Fibroblast of lung (primary cell): ENCODE measurements at regions not wholly inside any gene's neighbourhood (a gene's known extent, or its start where the extent isn't known, plus 50 kb on each side); places are given as distances from the start of the nearest gene placed in this dataset.

ENCODE experiments used
- DNase-seq, 2 donors: peaks; one replicate each; pipeline versions ENCODE4 v3.0.0 to v3.0.0-alpha.2; 2010; ENCODE audit warnings: low read depth in 2 of 2
- H2AFZ ChIP-seq: 2 replicates; pipeline ENCODE4 v1.5.1; 2012; ENCODE audit warnings: low read length, control low read depth, inconsistent platforms
- H3K27ac ChIP-seq: 2 replicates; pipeline ENCODE4 v1.5.1; 2011; ENCODE audit warnings: low read length, control low read depth; ENCODE audit not compliant: insufficient read depth
- H3K27me3 ChIP-seq: 2 replicates; pipeline ENCODE4 v1.5.1; 2011; ENCODE audit warnings: mild to moderate bottlenecking, low read length; ENCODE audit not compliant: control insufficient read depth, insufficient read depth
- H3K36me3 ChIP-seq: 2 replicates; pipeline ENCODE4 v1.5.1; 2011; ENCODE audit warnings: low read length; ENCODE audit not compliant: control insufficient read depth, insufficient read depth
- H3K4me1 ChIP-seq: 2 replicates; pipeline ENCODE4 v1.5.1; 2011; ENCODE audit warnings: low read length; ENCODE audit not compliant: control insufficient read depth, insufficient read depth; ENCODE audit errors: extremely low read depth
- H3K4me2 ChIP-seq: 2 replicates; pipeline ENCODE4 v1.5.1; 2011; ENCODE audit warnings: low read length, control low read depth; ENCODE audit not compliant: insufficient read depth; ENCODE audit errors: extremely low read depth
- H3K4me3 ChIP-seq, 4 experiments: fragments of 200-600 bp in 1 of 4; sonication (generic) in 1 of 4; replicated peaks in 1 of 4; 2 replicates each; pipeline ENCODE4 v1.5.1; 2011 to 2016; ENCODE audit warnings: low read length in 4 of 4, low read depth in 3 of 4, mild to moderate bottlenecking in 3 of 4, control low read depth in 2 of 4, inconsistent platforms in 1 of 4, mixed read lengths in 1 of 4; ENCODE audit not compliant: insufficient read depth in 1 of 4; ENCODE audit errors: control extremely low read depth in 1 of 4
- H3K79me2 ChIP-seq: 2 replicates; pipeline ENCODE4 v1.5.1; 2012; ENCODE audit warnings: mild to moderate bottlenecking, low read length, inconsistent platforms; ENCODE audit not compliant: control insufficient read depth, insufficient read depth
- H3K9ac ChIP-seq: 2 replicates; pipeline ENCODE4 v1.5.1; 2011; ENCODE audit warnings: mild to moderate bottlenecking, low read length, control low read depth; ENCODE audit not compliant: insufficient read depth
- H3K9me3 ChIP-seq: 2 replicates; pipeline ENCODE4 v1.5.1; 2012; ENCODE audit warnings: low read depth, low read length; ENCODE audit not compliant: control insufficient read depth, insufficient read depth
- H4K20me1 ChIP-seq: 2 replicates; pipeline ENCODE4 v1.5.1; 2011; ENCODE audit warnings: low read length; ENCODE audit not compliant: control insufficient read depth, insufficient read depth; ENCODE audit errors: extremely low read depth
- CTCF ChIP-seq, 2 donors: IDR thresholded peaks in 1 of 2; conservative IDR thresholded peaks in 1 of 2; 1 replicate in 1 of 2; 2 replicates in 1 of 2; pipeline ENCODE4 v1.5.1; 2011 to 2012; ENCODE audit warnings: low read length in 2 of 2, control low read depth in 1 of 2, inconsistent platforms in 1 of 2, low read depth in 1 of 2, mild to moderate bottlenecking in 1 of 2
- EZH2 ChIP-seq: IDR thresholded peaks from 2 replicates; pipeline ENCODE4 v1.5.1; 2012; ENCODE audit warnings: low read length, control low read depth, mild to moderate bottlenecking; ENCODE audit errors: missing control alignments

- H2AFZ ChIP-seq = no peak overlapping the region
- no peak overlapping the region for H3K4me2 ChIP-seq
- no peak for TF ChIP-seq CTCF (conservative IDR thresholded peaks at IDR 0.05 in 1 of 2, IDR thresholded peaks at IDR 0.05 in 1 of 2; ENCODE audit: low read depth in 1 of 2, low read length in 2 of 2)
- no peak for TF ChIP-seq EZH2
- no peaks in the 10 kb centered on the region for H3K27me3 ChIP-seq
- H3K9ac ChIP-seq = no peak overlapping the region
- no peaks in the 10 kb centered on the region for H3K79me2 ChIP-seq
- H3K9me3 ChIP-seq = no peaks in the 10 kb centered on the region
- DNase-seq = no peak
- no peaks in the 10 kb centered on the region for H3K4me1 ChIP-seq
- H4K20me1 ChIP-seq = no peaks in the 10 kb centered on the region
- H3K4me3 ChIP-seq = no peak overlapping the region
- H3K27ac ChIP-seq = no peak overlapping the region
- H3K36me3 ChIP-seq = no peaks in the 10 kb centered on the region
Measured at GRCh38 chr5:144003636-144004035, 166.8 kb downstream of the YIPF5 start.

GRCh38 chr5:144004146-144004545, 166.3 kb downstream of the YIPF5 start:
- no peak overlapping the region for H3K9ac ChIP-seq
- no peaks in the 10 kb centered on the region for H3K79me2 ChIP-seq
- no peak overlapping the region for H2AFZ ChIP-seq
- H3K27me3 ChIP-seq = no peaks in the 10 kb centered on the region
- no peak overlapping the region for H3K4me3 ChIP-seq
- no peak overlapping the region for H3K27ac ChIP-seq
- no peaks in the 10 kb centered on the region for H3K9me3 ChIP-seq
- no peaks in the 10 kb centered on the region for H4K20me1 ChIP-seq
- TF ChIP-seq CTCF (conservative IDR thresholded peaks at IDR 0.05 in 1 of 2, IDR thresholded peaks at IDR 0.05 in 1 of 2; ENCODE audit: low read depth in 1 of 2, low read length in 2 of 2) = no peak
- no peak for TF ChIP-seq EZH2
- peak; percentile 57 to 72 for DNase-seq
- no peaks in the 10 kb centered on the region for H3K36me3 ChIP-seq
- H3K4me2 ChIP-seq = no peak overlapping the region
- no peaks in the 10 kb centered on the region for H3K4me1 ChIP-seq

GRCh38 chr5:144004751-144005150, 165.7 kb downstream of the YIPF5 start:
- Histone ChIP-seq H3K36me3 (no peaks in the 10 kb centered on the region), H3K79me2 (no peaks in the 10 kb centered on the region), H3K27ac (no peak overlapping the region), H3K9ac (no peak overlapping the region), H3K27me3 (no peaks in the 10 kb centered on the region), H3K4me3 (no peak overlapping the region), H3K4me2 (no peak overlapping the region), H4K20me1 (no peaks in the 10 kb centered on the region), H3K9me3 (no peaks in the 10 kb centered on the region), H2AFZ (no peak overlapping the region), H3K4me1 (no peaks in the 10 kb centered on the region)
- DNase-seq = peak in 1 of 2 donors; percentile 16
- no peak for TF ChIP-seq EZH2
- no peak for TF ChIP-seq CTCF (conservative IDR thresholded peaks at IDR 0.05 in 1 of 2, IDR thresholded peaks at IDR 0.05 in 1 of 2; ENCODE audit: low read depth in 1 of 2, low read length in 2 of 2)
